ENCODE measurements at regions not wholly inside any gene's neighbourhood (a gene's known extent, or its start where the extent isn't known, plus 50 kb on each side); places are given as distances from the start of the nearest gene placed in this dataset.

DNA sequence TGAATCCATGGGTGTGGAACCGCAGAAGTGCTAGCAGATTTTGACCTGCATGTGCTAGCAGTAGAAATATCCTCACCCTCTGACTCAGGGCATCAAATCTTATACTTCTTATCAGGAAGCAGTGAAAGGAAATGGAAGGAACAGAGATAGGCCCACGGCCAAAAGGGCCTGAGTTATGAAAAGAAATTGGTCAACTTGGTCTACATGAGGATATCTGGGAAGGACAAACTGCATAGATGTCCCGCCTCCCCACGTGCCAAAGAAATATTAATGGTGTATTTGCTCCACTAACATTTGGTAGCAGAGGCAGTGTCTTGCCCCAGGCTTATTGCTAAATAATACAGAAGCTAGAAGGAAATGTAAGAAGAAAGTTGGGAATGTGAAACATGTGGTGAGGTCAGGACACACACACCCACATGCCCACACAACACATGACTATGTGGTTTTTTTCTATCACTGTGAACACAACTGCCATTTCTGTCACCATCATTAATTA lies 93.6 kb upstream of the COL8A1 start:
- TF ChIP-seq, protein P1, sequence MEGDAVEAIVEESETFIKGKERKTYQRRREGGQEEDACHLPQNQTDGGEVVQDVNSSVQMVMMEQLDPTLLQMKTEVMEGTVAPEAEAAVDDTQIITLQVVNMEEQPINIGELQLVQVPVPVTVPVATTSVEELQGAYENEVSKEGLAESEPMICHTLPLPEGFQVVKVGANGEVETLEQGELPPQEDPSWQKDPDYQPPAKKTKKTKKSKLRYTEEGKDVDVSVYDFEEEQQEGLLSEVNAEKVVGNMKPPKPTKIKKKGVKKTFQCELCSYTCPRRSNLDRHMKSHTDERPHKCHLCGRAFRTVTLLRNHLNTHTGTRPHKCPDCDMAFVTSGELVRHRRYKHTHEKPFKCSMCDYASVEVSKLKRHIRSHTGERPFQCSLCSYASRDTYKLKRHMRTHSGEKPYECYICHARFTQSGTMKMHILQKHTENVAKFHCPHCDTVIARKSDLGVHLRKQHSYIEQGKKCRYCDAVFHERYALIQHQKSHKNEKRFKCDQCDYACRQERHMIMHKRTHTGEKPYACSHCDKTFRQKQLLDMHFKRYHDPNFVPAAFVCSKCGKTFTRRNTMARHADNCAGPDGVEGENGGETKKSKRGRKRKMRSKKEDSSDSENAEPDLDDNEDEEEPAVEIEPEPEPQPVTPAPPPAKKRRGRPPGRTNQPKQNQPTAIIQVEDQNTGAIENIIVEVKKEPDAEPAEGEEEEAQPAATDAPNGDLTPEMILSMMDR (conservative IDR thresholded peaks at IDR 0.05; ENCODE audit: low read depth, low read length), result no peak
- TF ChIP-seq EZH2 (IDR thresholded peaks at IDR 0.05; ENCODE audit: borderline replicate concordance, low read depth, low read length, poor library complexity, severe bottlenecking), result no peak
